ENCODE measurements at regions not wholly inside any gene's neighbourhood (a gene's known extent, or its start where the extent isn't known, plus 50 kb on each side); places are given as distances from the start of the nearest gene placed in this dataset.

GRCh38 chr17:73870068-73870467 lies 225.8 kb upstream of the SDK2 start:
- no peak for TF ChIP-seq POLR2AphosphoS5 (IDR thresholded peaks at IDR 0.05)
- TF ChIP-seq POLR2A (IDR thresholded peaks at IDR 0.05): no peak

All from transverse colon (tissue), 3 donors.